Endodermal cell (in vitro differentiated cells): ENCODE measurements at regions not wholly inside any gene's neighbourhood (a gene's known extent, or its start where the extent isn't known, plus 50 kb on each side); places are given as distances from the start of the nearest gene placed in this dataset.
A peak's percentile ranks its signal among the peaks of the same experiment; 100 is the strongest.

Experiments used
- DNase-seq: peaks from one replicate; pipeline ENCODE4 v3.0.0-alpha.2; 2017
- H3K27ac ChIP-seq: 2 replicates; pipeline ENCODE4 v1.5.1; 2013; ENCODE audit warnings: mild to moderate bottlenecking, low read depth, low read length, moderate library complexity
- H3K27me3 ChIP-seq: 2 replicates; pipeline ENCODE4 v1.6.1; 2013; ENCODE audit warnings: mild to moderate bottlenecking, low read length, moderate library complexity; ENCODE audit not compliant: insufficient read depth, control insufficient read depth, poor library complexity, severe bottlenecking
- H3K36me3 ChIP-seq: 2 replicates; pipeline ENCODE4 v1.7.0; 2013; ENCODE audit warnings: mild to moderate bottlenecking, low read length, moderate library complexity; ENCODE audit not compliant: control insufficient read depth, insufficient read depth
- H3K4me1 ChIP-seq: one replicate; pipeline ENCODE4 v1.7.0; 2013; ENCODE audit warnings: low read length; ENCODE audit not compliant: control insufficient read depth, insufficient read depth
- H3K4me3 ChIP-seq: 2 replicates; pipeline ENCODE4 v1.5.1; 2013; ENCODE audit warnings: mild to moderate bottlenecking, low read length, moderate library complexity
- H3K9ac ChIP-seq: 2 replicates; pipeline ENCODE4 v1.6.1; 2013; ENCODE audit warnings: mild to moderate bottlenecking, low read length, moderate library complexity; ENCODE audit not compliant: poor library complexity, severe bottlenecking; ENCODE audit errors: extremely low read depth
- H3K9me3 ChIP-seq: 2 replicates; pipeline ENCODE4 v1.6.1; 2013; ENCODE audit warnings: mild to moderate bottlenecking, low read length, moderate library complexity; ENCODE audit not compliant: control insufficient read depth
- H3K27ac Mint-ChIP-seq: 2 replicates; pipeline ENCODE4 v1.8.0; 2020; ENCODE audit warnings: mixed read lengths
- H3K27me3 Mint-ChIP-seq: 2 replicates; pipeline ENCODE4 v1.8.0; 2021; ENCODE audit warnings: mild to moderate bottlenecking, mixed read lengths; ENCODE audit not compliant: insufficient read depth
- H3K36me3 Mint-ChIP-seq: 2 replicates; pipeline ENCODE4 v1.8.0; 2020; ENCODE audit warnings: low read depth, mixed read lengths
- H3K4me1 Mint-ChIP-seq: 2 replicates; pipeline ENCODE4 v1.8.0; 2020; ENCODE audit warnings: mixed read lengths
- H3K4me3 Mint-ChIP-seq: 2 replicates; pipeline ENCODE4 v1.8.0; 2020; ENCODE audit warnings: mild to moderate bottlenecking, moderate library complexity, mixed read lengths
- H3K9me3 Mint-ChIP-seq: 2 replicates; pipeline ENCODE4 v1.8.0; 2020; ENCODE audit warnings: mild to moderate bottlenecking, mixed read lengths
- CTCF ChIP-seq: fragments of 200-600 bp; sonication (generic); conservative IDR thresholded peaks from 2 replicates; pipeline ENCODE4 v1.5.0; 2021; ENCODE audit warnings: antibody characterized with exemption, mild to moderate bottlenecking
- WGBS, 2 experiments: methylation state at CpG; one replicate each; pipeline versions ENCODE4 v1.1.5 to v1.1.7; 2013; ENCODE audit warnings: missing lambda C conversion rate in 2 of 2, mixed read lengths in 1 of 2; ENCODE audit not compliant: insufficient coverage in 1 of 2, insufficient read length in 1 of 2; 5-methylcytosine and 5-hydroxymethylcytosine counted together

GRCh38 chr2:5057891-5058351 is 634.3 kb upstream of the SOX11 start:
- no peaks in the 10 kb centered on the region for H3K27me3 ChIP-seq
- H3K36me3 Mint-ChIP-seq: no peaks in the 10 kb centered on the region
- peaks cover 12% of the 10 kb centered on the region for H3K4me1 Mint-ChIP-seq
- no peak overlapping the region for H3K4me3 ChIP-seq
- H3K9me3 ChIP-seq: no peaks in the 10 kb centered on the region
- H3K4me3 Mint-ChIP-seq: no peak overlapping the region
- no peaks in the 10 kb centered on the region for H3K36me3 ChIP-seq
- no peak for DNase-seq
- H3K9ac ChIP-seq: no peak overlapping the region
- no peaks in the 10 kb centered on the region for H3K4me1 ChIP-seq
- H3K27me3 Mint-ChIP-seq: no peaks in the 10 kb centered on the region
- H3K9me3 Mint-ChIP-seq: no peaks in the 10 kb centered on the region
- WGBS, 2 experiments: 90 to 100% methylated on average over 1 to 6 of the region's 6 CpGs
- TF ChIP-seq CTCF: no peak
- no peak overlapping the region for H3K27ac Mint-ChIP-seq
- peak overlapping the region; percentile 74 for H3K27ac ChIP-seq

- Mint-ChIP-seq H3K4me1 (peaks cover 25% of the 10 kb centered on the region), H3K27ac (no peak overlapping the region), H3K27me3 (no peaks in the 10 kb centered on the region), H3K9me3 (no peaks in the 10 kb centered on the region), H3K36me3 (no peaks in the 10 kb centered on the region), H3K4me3 (no peak overlapping the region)
- TF ChIP-seq CTCF: no peak
- 88 to 96% methylated on average over 1 of the region's 1 CpG for WGBS, 2 experiments
- Histone ChIP-seq H3K4me1 (no peaks in the 10 kb centered on the region), H3K4me3 (no peak overlapping the region), H3K9me3 (no peaks in the 10 kb centered on the region), H3K27ac (no peak overlapping the region), H3K9ac (no peak overlapping the region), H3K27me3 (no peaks in the 10 kb centered on the region), H3K36me3 (no peaks in the 10 kb centered on the region)
- DNase-seq: no peak
These were observed 631.2 kb upstream of the SOX11 start for GRCh38 chr2:5060956-5061355.

GRCh38 chr2:5064687-5065086 is 627.5 kb upstream of the SOX11 start:
- H3K27ac Mint-ChIP-seq: no peak overlapping the region
- no peak overlapping the region for H3K4me3 ChIP-seq
- DNase-seq: no peak
- no peaks in the 10 kb centered on the region for H3K36me3 ChIP-seq
- no peak overlapping the region for H3K4me3 Mint-ChIP-seq
- no peaks in the 10 kb centered on the region for H3K9me3 ChIP-seq
- H3K9ac ChIP-seq: no peak overlapping the region
- H3K9me3 Mint-ChIP-seq: no peaks in the 10 kb centered on the region
- no peak overlapping the region for H3K27ac ChIP-seq
- H3K36me3 Mint-ChIP-seq: no peaks in the 10 kb centered on the region
- TF ChIP-seq CTCF: no peak
- H3K4me1 Mint-ChIP-seq: peaks cover 16% of the 10 kb centered on the region
- H3K4me1 ChIP-seq: no peaks in the 10 kb centered on the region
- 63 to 77% methylated on average over 4 to 5 of the region's 5 CpGs for WGBS, 2 experiments
- no peaks in the 10 kb centered on the region for H3K27me3 ChIP-seq
- no peaks in the 10 kb centered on the region for H3K27me3 Mint-ChIP-seq
